IgD-negative memory B cell (primary cell): ENCODE measurements at regions not wholly inside any gene's neighbourhood (a gene's known extent, or its start where the extent isn't known, plus 50 kb on each side); places are given as distances from the start of the nearest gene placed in this dataset.

Experiments
- H3K27ac Mint-ChIP-seq, 3 donors: one replicate each; pipeline ENCODE4 v1.8.0; 2020 to 2022; ENCODE audit warnings: mild to moderate bottlenecking in 3 of 3, mixed read lengths in 3 of 3, moderate library complexity in 1 of 3
- H3K27me3 Mint-ChIP-seq: one replicate; pipeline ENCODE4 v1.8.0; 2021; ENCODE audit warnings: mixed read lengths
- H3K36me3 Mint-ChIP-seq: one replicate; pipeline ENCODE4 v1.8.0; 2020; ENCODE audit warnings: mild to moderate bottlenecking, mixed read lengths
- H3K4me1 Mint-ChIP-seq, 3 donors: one replicate each; pipeline ENCODE4 v1.8.0; 2020 to 2022; ENCODE audit warnings: mixed read lengths in 3 of 3, mild to moderate bottlenecking in 1 of 3
- H3K4me3 Mint-ChIP-seq, 4 donors: one replicate each; pipeline ENCODE4 v1.8.0; 2020 to 2022; ENCODE audit warnings: mild to moderate bottlenecking in 4 of 4, mixed read lengths in 4 of 4, moderate library complexity in 3 of 4
- H3K9me3 Mint-ChIP-seq, 3 donors: one replicate each; pipeline ENCODE4 v1.8.0; 2020 to 2021; ENCODE audit warnings: mixed read lengths in 3 of 3, mild to moderate bottlenecking in 1 of 3

GRCh38 chr10:4501306-4501705, 324.7 kb upstream of the AKR1E2 start:
- Mint-ChIP-seq H3K27ac (no peak overlapping the region), H3K27me3 (peaks cover 7% of the 10 kb centered on the region), H3K4me3 (no peak overlapping the region), H3K4me1 (peaks cover 0 to 4% (median 0%) of the 10 kb centered on the region in 3 donors), H3K9me3 (peaks cover 0 to 5% (median 0%) of the 10 kb centered on the region in 3 donors), H3K36me3 (no peaks in the 10 kb centered on the region)

GRCh38 chr10:4498711-4499251, 327.2 kb upstream of the AKR1E2 start:
- Mint-ChIP-seq H3K27me3 (peaks cover 1% of the 10 kb centered on the region), H3K36me3 (no peaks in the 10 kb centered on the region), H3K4me1 (peaks cover 0 to 4% (median 0%) of the 10 kb centered on the region in 3 donors), H3K9me3 (peaks cover 0 to 5% (median 0%) of the 10 kb centered on the region in 3 donors), H3K4me3 (no peak overlapping the region), H3K27ac (no peak overlapping the region)

GRCh38 chr10:4494551-4494950, 331.5 kb upstream of the AKR1E2 start:
- no peaks in the 10 kb centered on the region for H3K36me3 Mint-ChIP-seq
- H3K27me3 Mint-ChIP-seq, result peaks cover 3% of the 10 kb centered on the region
- no peak overlapping the region for H3K4me3 Mint-ChIP-seq
- H3K27ac Mint-ChIP-seq, result no peak overlapping the region
- peaks cover 0 to 4% (median 0%) of the 10 kb centered on the region in 3 donors for H3K4me1 Mint-ChIP-seq
- H3K9me3 Mint-ChIP-seq, result peaks cover 0 to 8% (median 0%) of the 10 kb centered on the region in 3 donors

GRCh38 chr10:4492202-4492601, 333.8 kb upstream of the AKR1E2 start:
- H3K9me3 Mint-ChIP-seq, result peaks cover 0 to 7% (median 2%) of the 10 kb centered on the region in 3 donors
- H3K4me3 Mint-ChIP-seq, result no peak overlapping the region
- H3K27ac Mint-ChIP-seq, result no peak overlapping the region
- peaks cover 2% of the 10 kb centered on the region for H3K36me3 Mint-ChIP-seq
- no peaks in the 10 kb centered on the region for H3K4me1 Mint-ChIP-seq
- H3K27me3 Mint-ChIP-seq, result peaks cover 1% of the 10 kb centered on the region

- Mint-ChIP-seq H3K4me3 (no peak overlapping the region), H3K27ac (no peak overlapping the region), H3K9me3 (peaks cover 0 to 3% (median 2%) of the 10 kb centered on the region in 3 donors), H3K27me3 (peaks cover 1% of the 10 kb centered on the region), H3K36me3 (peaks cover 3% of the 10 kb centered on the region), H3K4me1 (no peaks in the 10 kb centered on the region)
Observed at GRCh38 chr10:4488904-4489303, 337.1 kb upstream of the AKR1E2 start.

GRCh38 chr10:4485636-4486035, 340.4 kb upstream of the AKR1E2 start:
- peaks cover 1% of the 10 kb centered on the region for H3K27me3 Mint-ChIP-seq
- H3K36me3 Mint-ChIP-seq, result peaks cover 4% of the 10 kb centered on the region
- no peak overlapping the region for H3K4me3 Mint-ChIP-seq
- no peaks in the 10 kb centered on the region for H3K4me1 Mint-ChIP-seq
- H3K9me3 Mint-ChIP-seq, result peaks cover 0 to 2% (median 0%) of the 10 kb centered on the region in 3 donors
- no peak overlapping the region for H3K27ac Mint-ChIP-seq

- Mint-ChIP-seq H3K36me3 (peaks cover 4% of the 10 kb centered on the region), H3K4me1 (no peaks in the 10 kb centered on the region), H3K27me3 (no peaks in the 10 kb centered on the region), H3K4me3 (no peak overlapping the region), H3K9me3 (peaks cover 0 to 5% (median 2%) of the 10 kb centered on the region in 3 donors), H3K27ac (no peak overlapping the region)
Observed at GRCh38 chr10:4483811-4484210, 342.2 kb upstream of the AKR1E2 start.

GRCh38 chr10:4482659-4483058, 343.3 kb upstream of the AKR1E2 start:
- Mint-ChIP-seq H3K4me1 (peaks cover 0 to 1% (median 0%) of the 10 kb centered on the region in 3 donors), H3K27me3 (no peaks in the 10 kb centered on the region), H3K36me3 (peaks cover 2% of the 10 kb centered on the region), H3K27ac (no peak overlapping the region), H3K9me3 (peaks cover 0 to 5% (median 0%) of the 10 kb centered on the region in 3 donors), H3K4me3 (no peak overlapping the region)

GRCh38 chr10:4481192-4481591, 344.8 kb upstream of the AKR1E2 start:
- Mint-ChIP-seq H3K4me3 (no peak overlapping the region), H3K27me3 (no peaks in the 10 kb centered on the region), H3K4me1 (peaks cover 0 to 2% (median 0%) of the 10 kb centered on the region in 3 donors), H3K9me3 (peaks cover 0 to 5% (median 0%) of the 10 kb centered on the region in 3 donors), H3K36me3 (peaks cover 2% of the 10 kb centered on the region), H3K27ac (no peak overlapping the region)

- no peaks in the 10 kb centered on the region for H3K27me3 Mint-ChIP-seq
- peaks cover 0 to 2% (median 0%) of the 10 kb centered on the region in 3 donors for H3K4me1 Mint-ChIP-seq
- H3K9me3 Mint-ChIP-seq, result peaks cover 0 to 5% (median 0%) of the 10 kb centered on the region in 3 donors
- peaks cover 2% of the 10 kb centered on the region for H3K36me3 Mint-ChIP-seq
- peak overlapping the region in 1 of 3 donors; percentile 2 for H3K27ac Mint-ChIP-seq
- H3K4me3 Mint-ChIP-seq, result no peak overlapping the region
Observed at GRCh38 chr10:4479342-4479741, 346.7 kb upstream of the AKR1E2 start.

GRCh38 chr10:4477664-4478063, 348.3 kb upstream of the AKR1E2 start:
- H3K4me1 Mint-ChIP-seq, result peaks cover 0 to 2% (median 0%) of the 10 kb centered on the region in 3 donors
- no peaks in the 10 kb centered on the region for H3K36me3 Mint-ChIP-seq
- H3K9me3 Mint-ChIP-seq, result peaks cover 0 to 5% (median 0%) of the 10 kb centered on the region in 3 donors
- H3K4me3 Mint-ChIP-seq, result no peak overlapping the region
- H3K27me3 Mint-ChIP-seq, result peaks cover 11% of the 10 kb centered on the region
- no peak overlapping the region for H3K27ac Mint-ChIP-seq

GRCh38 chr10:4475827-4476490, 350.0 kb upstream of the AKR1E2 start:
- no peak overlapping the region for H3K27ac Mint-ChIP-seq
- no peak overlapping the region for H3K4me3 Mint-ChIP-seq

GRCh38 chr10:4474829-4475228, 351.2 kb upstream of the AKR1E2 start:
- H3K9me3 Mint-ChIP-seq, result peaks cover 0 to 5% (median 2%) of the 10 kb centered on the region in 3 donors
- no peak overlapping the region for H3K27ac Mint-ChIP-seq
- no peak overlapping the region for H3K4me3 Mint-ChIP-seq

More at GRCh38 chr10:4475827-4476490, 350.0 kb upstream of the AKR1E2 start:
- Mint-ChIP-seq H3K9me3 (peaks cover 0 to 5% (median 2%) of the 10 kb centered on the region in 3 donors), H3K36me3 (peaks cover 2% of the 10 kb centered on the region), H3K4me1 (peaks cover 0 to 2% (median 0%) of the 10 kb centered on the region in 3 donors), H3K27me3 (peaks cover 12% of the 10 kb centered on the region)

GRCh38 chr10:4473977-4474376, 352.0 kb upstream of the AKR1E2 start:
- Mint-ChIP-seq H3K4me3 (no peak overlapping the region), H3K27ac (no peak overlapping the region), H3K4me1 (peaks cover 0 to 2% (median 0%) of the 10 kb centered on the region in 3 donors), H3K9me3 (peaks cover 0 to 2% (median under 1%) of the 10 kb centered on the region in 3 donors), H3K27me3 (peaks cover 12% of the 10 kb centered on the region), H3K36me3 (peaks cover 2% of the 10 kb centered on the region)

More at GRCh38 chr10:4474829-4475228, 351.2 kb upstream of the AKR1E2 start:
- H3K27me3 Mint-ChIP-seq, result peaks cover 12% of the 10 kb centered on the region
- H3K4me1 Mint-ChIP-seq, result peaks cover 0 to 2% (median 0%) of the 10 kb centered on the region in 3 donors
- H3K36me3 Mint-ChIP-seq, result peaks cover 2% of the 10 kb centered on the region

- Mint-ChIP-seq H3K27ac (no peak overlapping the region), H3K4me3 (no peak overlapping the region)
Observed at GRCh38 chr10:4472190-4472904, 353.7 kb upstream of the AKR1E2 start.

More at GRCh38 chr10:4472190-4472904, 353.7 kb upstream of the AKR1E2 start:
- peaks cover 12% of the 10 kb centered on the region for H3K27me3 Mint-ChIP-seq
- H3K36me3 Mint-ChIP-seq, result peaks cover 2% of the 10 kb centered on the region
- H3K4me1 Mint-ChIP-seq, result no peaks in the 10 kb centered on the region
- peaks cover 0 to 2% (median 0%) of the 10 kb centered on the region in 3 donors for H3K9me3 Mint-ChIP-seq
